RWPE1 (cell line): ENCODE measurements at regions not wholly inside any gene's neighbourhood (a gene's known extent, or its start where the extent isn't known, plus 50 kb on each side); places are given as distances from the start of the nearest gene placed in this dataset.

Source experiments
- CTCF ChIA-PET: fragments of 350-600 bp; sonication (Branson Sonifier 250); formaldehyde crosslinking; extraction: SDS; loops from one replicate; lab custom pipeline; 2021; lab: Yijun Ruan, JAX
- POLR2A ChIA-PET: fragments of 400-600 bp; formaldehyde crosslinking; extraction: SDS; loops from one replicate; lab custom pipeline; 2020; ENCODE audit warnings: antibody characterized with exemption; ENCODE audit not compliant: low non-redundant PET; lab: Yijun Ruan, JAX
- DNase-seq: peaks from one replicate; pipeline ENCODE4 v3.0.0; 2012; ENCODE audit warnings: low spot score
- H3K27ac ChIP-seq: fragments of 450-650 bp; 2 replicates; pipeline ENCODE4 v1.5.1; 2017
- TF ChIP-seq, protein P1 (sequence below): fragments of 450-650 bp; conservative IDR thresholded peaks from 2 replicates; pipeline ENCODE4 v1.5.1; 2017; ENCODE audit warnings: low read depth, mild to moderate bottlenecking

- H3K27ac ChIP-seq, result no peak overlapping the region
- POLR2A ChIA-PET, result no interaction called here
- CTCF ChIA-PET, result interaction anchor here (0.7 to 0.8 kb wide), 2 partner anchors 169 to 1599 kb away, joined by 3 to 4 read pairs; no protein-coding TSS in a partner anchor
- no peak for DNase-seq
- TF ChIP-seq, protein P1, sequence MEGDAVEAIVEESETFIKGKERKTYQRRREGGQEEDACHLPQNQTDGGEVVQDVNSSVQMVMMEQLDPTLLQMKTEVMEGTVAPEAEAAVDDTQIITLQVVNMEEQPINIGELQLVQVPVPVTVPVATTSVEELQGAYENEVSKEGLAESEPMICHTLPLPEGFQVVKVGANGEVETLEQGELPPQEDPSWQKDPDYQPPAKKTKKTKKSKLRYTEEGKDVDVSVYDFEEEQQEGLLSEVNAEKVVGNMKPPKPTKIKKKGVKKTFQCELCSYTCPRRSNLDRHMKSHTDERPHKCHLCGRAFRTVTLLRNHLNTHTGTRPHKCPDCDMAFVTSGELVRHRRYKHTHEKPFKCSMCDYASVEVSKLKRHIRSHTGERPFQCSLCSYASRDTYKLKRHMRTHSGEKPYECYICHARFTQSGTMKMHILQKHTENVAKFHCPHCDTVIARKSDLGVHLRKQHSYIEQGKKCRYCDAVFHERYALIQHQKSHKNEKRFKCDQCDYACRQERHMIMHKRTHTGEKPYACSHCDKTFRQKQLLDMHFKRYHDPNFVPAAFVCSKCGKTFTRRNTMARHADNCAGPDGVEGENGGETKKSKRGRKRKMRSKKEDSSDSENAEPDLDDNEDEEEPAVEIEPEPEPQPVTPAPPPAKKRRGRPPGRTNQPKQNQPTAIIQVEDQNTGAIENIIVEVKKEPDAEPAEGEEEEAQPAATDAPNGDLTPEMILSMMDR, result no peak
These were observed 167.6 kb downstream of the ALDH1A2 start for GRCh38 chr15:57897870-57898269.

- no peak overlapping the region for H3K27ac ChIP-seq
- POLR2A ChIA-PET, result no interaction called here
- TF ChIP-seq, protein P1, result no peak
- CTCF ChIA-PET, result interaction anchor here (0.7 kb wide), 1 partner anchor 281 kb away, joined by 4 read pairs; no protein-coding TSS in a partner anchor
- no peak for DNase-seq
These were observed 163.4 kb downstream of the ALDH1A2 start for GRCh38 chr15:57902155-57902554.
